ENCODE measurements at regions not wholly inside any gene's neighbourhood (a gene's known extent, or its start where the extent isn't known, plus 50 kb on each side); places are given as distances from the start of the nearest gene placed in this dataset.

GRCh38 chr2:120539937-120540718 is 194.2 kb downstream of the INHBB start:
- TF ChIP-seq POLR2A (IDR thresholded peaks at IDR 0.05) (peak in 1 of 2 donors; percentile 25), CTCF (IDR thresholded peaks at IDR 0.05) (no peak)

Measured in heart left ventricle (tissue), 13 donors.